GM23338 (cell line): ENCODE measurements at regions not wholly inside any gene's neighbourhood (a gene's known extent, or its start where the extent isn't known, plus 50 kb on each side); places are given as distances from the start of the nearest gene placed in this dataset.

Experiments used
- ATAC-seq: fragments of 200-7000 bp; cut with Tn5 transposase; 3 replicates; pipeline ENCODE4 v1.9.1; 2020
- DNase-seq: peaks from one replicate; pipeline ENCODE4 v3.0.0-alpha.2; 2015; ENCODE audit warnings: low spot score
- H2AFZ ChIP-seq: fragments of 200-600 bp; sonication (generic); 2 replicates; pipeline ENCODE4 v1.8.0; 2016; ENCODE audit warnings: antibody characterized with exemption, mild to moderate bottlenecking, moderate library complexity
- H3F3A ChIP-seq: fragments of 200-600 bp; sonication (generic); replicated peaks from 2 replicates; pipeline ENCODE4 v1.8.0; 2017; ENCODE audit warnings: antibody characterized with exemption, mixed run types, low read depth
- H3K27ac ChIP-seq: fragments of 200-600 bp; sonication (generic); 2 replicates; pipeline ENCODE4 v1.6.1; 2016; ENCODE audit warnings: low read depth
- H3K27me3 ChIP-seq: fragments of 200-600 bp; sonication (generic); 2 replicates; pipeline ENCODE4 v1.8.0; 2016; ENCODE audit warnings: mild to moderate bottlenecking, mixed run types, moderate library complexity; ENCODE audit not compliant: insufficient read depth
- H3K36me3 ChIP-seq: fragments of 200-600 bp; sonication (generic); 2 replicates; pipeline ENCODE4 v1.8.0; 2016; ENCODE audit warnings: mild to moderate bottlenecking; ENCODE audit not compliant: insufficient read depth
- H3K4me1 ChIP-seq: fragments of 200-600 bp; sonication (generic); 2 replicates; pipeline ENCODE4 v1.8.0; 2016; ENCODE audit warnings: mild to moderate bottlenecking, moderate library complexity; ENCODE audit not compliant: insufficient read depth
- H3K4me2 ChIP-seq: fragments of 200-600 bp; sonication (generic); 2 replicates; pipeline ENCODE4 v1.7.1; 2017; ENCODE audit warnings: mixed run types
- H3K4me3 ChIP-seq: fragments of 200-600 bp; sonication (generic); 2 replicates; pipeline ENCODE4 v1.6.1; 2016; ENCODE audit warnings: mixed run types
- H3K79me2 ChIP-seq: fragments of 200-600 bp; sonication (generic); replicated peaks from 2 replicates; pipeline ENCODE4 v1.8.0; 2017; ENCODE audit warnings: mild to moderate bottlenecking; ENCODE audit not compliant: insufficient read depth
- H3K9me2 ChIP-seq: fragments of 200-600 bp; sonication (generic); 2 replicates; pipeline ENCODE4 v1.8.0; 2017; ENCODE audit not compliant: insufficient read depth
- H4K20me1 ChIP-seq: fragments of 200-600 bp; sonication (generic); replicated peaks from 2 replicates; pipeline ENCODE4 v1.8.0; 2017; ENCODE audit warnings: mild to moderate bottlenecking; ENCODE audit not compliant: insufficient read depth
- H3K27ac Mint-ChIP-seq: 2 replicates; pipeline ENCODE4 v1.8.0; 2020; ENCODE audit warnings: inconsistent platforms, mild to moderate bottlenecking, moderate library complexity, mixed read lengths
- H3K27me3 Mint-ChIP-seq: 3 replicates; pipeline ENCODE4 v1.8.0; 2022; ENCODE audit warnings: low read depth, mild to moderate bottlenecking, moderate library complexity, mixed read lengths, inconsistent platforms; ENCODE audit not compliant: insufficient read depth, poor library complexity
- H3K36me3 Mint-ChIP-seq: 3 replicates; pipeline ENCODE4 v1.8.0; 2021; ENCODE audit warnings: low read depth, mild to moderate bottlenecking, inconsistent platforms, moderate library complexity, mixed read lengths
- H3K4me1 Mint-ChIP-seq: 3 replicates; pipeline ENCODE4 v1.8.0; 2020; ENCODE audit warnings: mild to moderate bottlenecking, inconsistent platforms, mixed read lengths
- H3K4me3 Mint-ChIP-seq: 3 replicates; pipeline ENCODE4 v1.8.0; 2021; ENCODE audit warnings: moderate library complexity, mild to moderate bottlenecking, inconsistent platforms, mixed read lengths
- H3K9me3 Mint-ChIP-seq: 3 replicates; pipeline ENCODE4 v1.8.0; 2020; ENCODE audit warnings: moderate library complexity, mild to moderate bottlenecking, inconsistent platforms, mixed read lengths
- CTCF ChIP-seq, 2 experiments: fragments of 200-600 bp in 1 of 2; sonication (generic) in 1 of 2; conservative IDR thresholded peaks; 2 replicates each; pipeline versions ENCODE4 v1.5.1 to v1.6.1; 2016 to 2017; ENCODE audit warnings: antibody characterized with exemption in 2 of 2, low read depth in 2 of 2, mild to moderate bottlenecking in 2 of 2, moderate library complexity in 1 of 2
- ETS1 ChIP-seq: IDR thresholded peaks from 2 replicates; pipeline ENCODE4 v1.6.1; 2016; ENCODE audit warnings: antibody characterized with exemption
- EZH2phosphoT487 ChIP-seq: fragments of 200-600 bp; sonication (generic); IDR thresholded peaks from one replicate; pipeline ENCODE4 v1.8.1; 2018; ENCODE audit warnings: antibody characterized with exemption; ENCODE audit not compliant: unreplicated experiment
- REST ChIP-seq: IDR thresholded peaks from one replicate; pipeline ENCODE4 v1.6.1; 2018; ENCODE audit warnings: antibody characterized with exemption; ENCODE audit not compliant: unreplicated experiment
- ZNF114 ChIP-seq: fragments of 250-450 bp; sonication (Bioruptor Pico); IDR thresholded peaks from 2 replicates; pipeline ENCODE4 v1.5.0; 2020; ENCODE audit warnings: mild to moderate bottlenecking, moderate library complexity
- ZNF462 ChIP-seq: fragments of 250-450 bp; sonication (Bioruptor Pico); IDR thresholded peaks from 2 replicates; pipeline ENCODE4 v1.5.0; 2020; ENCODE audit warnings: mild to moderate bottlenecking, moderate library complexity

GRCh38 chr13:61148691-61149315 lies 266.8 kb downstream of the PCDH20 start:
- peaks cover 25% of the 10 kb centered on the region for H3K36me3 Mint-ChIP-seq
- no peak overlapping the region for H3K4me3 Mint-ChIP-seq
- no peaks in the 10 kb centered on the region for H3K27me3 Mint-ChIP-seq
- H4K20me1 ChIP-seq: no peaks in the 10 kb centered on the region
- H3K27ac ChIP-seq: no peak overlapping the region
- peaks cover 3% of the 10 kb centered on the region; the same call in 1 of the 2 replicates for H3K9me2 ChIP-seq
- DNase-seq (no peak), ATAC-seq (no peak)
- H3K27me3 ChIP-seq: no peaks in the 10 kb centered on the region
- no peak overlapping the region for H3K27ac Mint-ChIP-seq
- no peaks in the 10 kb centered on the region; the same call in 1 of the 2 replicates for H3K36me3 ChIP-seq
- no peaks in the 10 kb centered on the region; the same call in 2 of the 3 replicates for H3K4me1 Mint-ChIP-seq
- H3K4me1 ChIP-seq: no peaks in the 10 kb centered on the region
- no peaks in the 10 kb centered on the region for H3K79me2 ChIP-seq
- TF ChIP-seq CTCF (conservative IDR thresholded peaks at IDR 0.05; ENCODE audit: low read depth in 2 of 2) (no peak), ZNF114 (CRISPR knock-in tag) (no peak), ZNF462 (CRISPR knock-in tag) (no peak), REST (no peak), EZH2phosphoT487 (no peak), ETS1 (no peak)
- no peak overlapping the region for H3K4me2 ChIP-seq
- H3F3A ChIP-seq: no peaks in the 10 kb centered on the region
- no peak overlapping the region for H2AFZ ChIP-seq
- H3K4me3 ChIP-seq: no peak overlapping the region
- H3K9me3 Mint-ChIP-seq: peaks cover 28% of the 10 kb centered on the region
